ENCODE measurements at regions not wholly inside any gene's neighbourhood (a gene's known extent, or its start where the extent isn't known, plus 50 kb on each side); places are given as distances from the start of the nearest gene placed in this dataset. TPM values are rescaled to one million over a fixed set of nuclear protein-coding genes. Genes with fewer than 3 reads are reported as not detected.

DNA sequence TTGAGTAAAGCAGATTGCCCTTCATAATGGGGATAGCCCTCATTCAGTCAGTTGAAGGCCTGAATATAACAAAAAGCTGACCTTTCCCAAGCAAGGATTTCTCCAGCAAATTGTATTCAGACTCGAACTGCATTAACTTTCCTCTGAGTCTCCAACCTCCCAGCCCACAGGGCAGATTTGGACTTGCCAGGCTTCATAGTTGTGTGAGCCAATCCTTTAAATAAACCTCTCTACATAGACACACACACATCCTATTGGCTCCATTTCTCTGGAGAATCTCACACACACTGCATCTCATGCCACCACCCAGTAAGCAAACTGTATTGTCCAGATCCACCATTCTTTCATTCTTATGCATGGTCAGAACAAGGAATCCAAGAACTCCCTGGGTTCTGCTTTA is 225.1 kb downstream of the MPDZ start:
- no peak overlapping the region for H3K4me3 ChIP-seq (ENCODE audit: low read depth, low read length)
- TF ChIP-seq, protein P1, sequence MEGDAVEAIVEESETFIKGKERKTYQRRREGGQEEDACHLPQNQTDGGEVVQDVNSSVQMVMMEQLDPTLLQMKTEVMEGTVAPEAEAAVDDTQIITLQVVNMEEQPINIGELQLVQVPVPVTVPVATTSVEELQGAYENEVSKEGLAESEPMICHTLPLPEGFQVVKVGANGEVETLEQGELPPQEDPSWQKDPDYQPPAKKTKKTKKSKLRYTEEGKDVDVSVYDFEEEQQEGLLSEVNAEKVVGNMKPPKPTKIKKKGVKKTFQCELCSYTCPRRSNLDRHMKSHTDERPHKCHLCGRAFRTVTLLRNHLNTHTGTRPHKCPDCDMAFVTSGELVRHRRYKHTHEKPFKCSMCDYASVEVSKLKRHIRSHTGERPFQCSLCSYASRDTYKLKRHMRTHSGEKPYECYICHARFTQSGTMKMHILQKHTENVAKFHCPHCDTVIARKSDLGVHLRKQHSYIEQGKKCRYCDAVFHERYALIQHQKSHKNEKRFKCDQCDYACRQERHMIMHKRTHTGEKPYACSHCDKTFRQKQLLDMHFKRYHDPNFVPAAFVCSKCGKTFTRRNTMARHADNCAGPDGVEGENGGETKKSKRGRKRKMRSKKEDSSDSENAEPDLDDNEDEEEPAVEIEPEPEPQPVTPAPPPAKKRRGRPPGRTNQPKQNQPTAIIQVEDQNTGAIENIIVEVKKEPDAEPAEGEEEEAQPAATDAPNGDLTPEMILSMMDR (IDR thresholded peaks at IDR 0.05; ENCODE audit: insufficient read depth, low read length), result no peak
- no peak for DNase-seq (ENCODE audit: low read depth)

Small RNA genes in the stretch of these regions (small RNA-seq; reads per million reads assigned to genes)
- gene RF00019, result not detected
